ENCODE measurements at regions not wholly inside any gene's neighbourhood (a gene's known extent, or its start where the extent isn't known, plus 50 kb on each side); places are given as distances from the start of the nearest gene placed in this dataset.

DNA sequence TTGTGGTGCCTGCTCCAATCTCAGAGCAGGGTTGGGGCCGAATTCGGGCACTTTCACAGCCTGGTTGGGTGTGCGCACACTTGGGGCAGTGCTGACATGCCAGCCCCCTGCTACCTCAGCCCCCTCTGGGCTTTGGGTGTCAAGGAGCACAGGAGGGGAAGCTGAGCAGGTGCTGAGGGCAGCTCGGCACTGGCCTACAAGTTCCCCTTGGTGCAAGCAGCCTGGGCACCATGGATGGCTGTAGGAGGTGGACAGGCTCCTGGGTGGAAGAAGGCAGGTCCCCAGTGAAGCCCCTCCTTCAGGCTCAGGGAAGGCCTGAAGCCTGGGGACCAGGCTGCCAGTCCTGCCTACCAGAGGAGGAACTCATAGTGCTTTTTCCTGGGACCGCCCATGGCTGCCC lies 326.6 kb downstream of the NDFIP2 start:
- H3K4me3 ChIP-seq, result no peak overlapping the region
- DNase-seq (ENCODE audit: low spot score) (no peak), ATAC-seq (no peak)
- H3K36me3 ChIP-seq (ENCODE audit: insufficient read depth), result no peaks in the 10 kb centered on the region
- H2AFZ ChIP-seq, result no peak overlapping the region
- Mint-ChIP-seq H3K4me3 (no peak overlapping the region), H3K27me3 (ENCODE audit: insufficient read depth, low read depth, poor library complexity) (peaks cover 8% of the 10 kb centered on the region), H3K4me1 (peaks cover 56% of the 10 kb centered on the region), H3K36me3 (ENCODE audit: low read depth) (peaks cover 5% of the 10 kb centered on the region), H3K9me3 (peaks cover 8% of the 10 kb centered on the region; the same call in 2 of the 3 replicates), H3K27ac (no peak overlapping the region)
- H3K27ac ChIP-seq (ENCODE audit: low read depth), result no peak overlapping the region
- TF ChIP-seq, protein P1, sequence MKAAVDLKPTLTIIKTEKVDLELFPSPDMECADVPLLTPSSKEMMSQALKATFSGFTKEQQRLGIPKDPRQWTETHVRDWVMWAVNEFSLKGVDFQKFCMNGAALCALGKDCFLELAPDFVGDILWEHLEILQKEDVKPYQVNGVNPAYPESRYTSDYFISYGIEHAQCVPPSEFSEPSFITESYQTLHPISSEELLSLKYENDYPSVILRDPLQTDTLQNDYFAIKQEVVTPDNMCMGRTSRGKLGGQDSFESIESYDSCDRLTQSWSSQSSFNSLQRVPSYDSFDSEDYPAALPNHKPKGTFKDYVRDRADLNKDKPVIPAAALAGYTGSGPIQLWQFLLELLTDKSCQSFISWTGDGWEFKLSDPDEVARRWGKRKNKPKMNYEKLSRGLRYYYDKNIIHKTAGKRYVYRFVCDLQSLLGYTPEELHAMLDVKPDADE (IDR thresholded peaks at IDR 0.05), result no peak
- no peak for TF ChIP-seq CREB1 (CRISPR knock-in tag; IDR thresholded peaks at IDR 0.05; ENCODE audit: low read depth)
- no peak for TF ChIP-seq ZNF331 (CRISPR knock-in tag; IDR thresholded peaks at IDR 0.05; ENCODE audit: low read depth)
- TF ChIP-seq EZH2 (IDR thresholded peaks at IDR 0.05; ENCODE audit: low read depth, unreplicated experiment), result no peak
- no peak for TF ChIP-seq JUNB (IDR thresholded peaks at IDR 0.05; ENCODE audit: unreplicated experiment)
- TF ChIP-seq POLR2AphosphoS5 (IDR thresholded peaks at IDR 0.05; ENCODE audit: low read depth), result no peak
- TF ChIP-seq, protein P2, sequence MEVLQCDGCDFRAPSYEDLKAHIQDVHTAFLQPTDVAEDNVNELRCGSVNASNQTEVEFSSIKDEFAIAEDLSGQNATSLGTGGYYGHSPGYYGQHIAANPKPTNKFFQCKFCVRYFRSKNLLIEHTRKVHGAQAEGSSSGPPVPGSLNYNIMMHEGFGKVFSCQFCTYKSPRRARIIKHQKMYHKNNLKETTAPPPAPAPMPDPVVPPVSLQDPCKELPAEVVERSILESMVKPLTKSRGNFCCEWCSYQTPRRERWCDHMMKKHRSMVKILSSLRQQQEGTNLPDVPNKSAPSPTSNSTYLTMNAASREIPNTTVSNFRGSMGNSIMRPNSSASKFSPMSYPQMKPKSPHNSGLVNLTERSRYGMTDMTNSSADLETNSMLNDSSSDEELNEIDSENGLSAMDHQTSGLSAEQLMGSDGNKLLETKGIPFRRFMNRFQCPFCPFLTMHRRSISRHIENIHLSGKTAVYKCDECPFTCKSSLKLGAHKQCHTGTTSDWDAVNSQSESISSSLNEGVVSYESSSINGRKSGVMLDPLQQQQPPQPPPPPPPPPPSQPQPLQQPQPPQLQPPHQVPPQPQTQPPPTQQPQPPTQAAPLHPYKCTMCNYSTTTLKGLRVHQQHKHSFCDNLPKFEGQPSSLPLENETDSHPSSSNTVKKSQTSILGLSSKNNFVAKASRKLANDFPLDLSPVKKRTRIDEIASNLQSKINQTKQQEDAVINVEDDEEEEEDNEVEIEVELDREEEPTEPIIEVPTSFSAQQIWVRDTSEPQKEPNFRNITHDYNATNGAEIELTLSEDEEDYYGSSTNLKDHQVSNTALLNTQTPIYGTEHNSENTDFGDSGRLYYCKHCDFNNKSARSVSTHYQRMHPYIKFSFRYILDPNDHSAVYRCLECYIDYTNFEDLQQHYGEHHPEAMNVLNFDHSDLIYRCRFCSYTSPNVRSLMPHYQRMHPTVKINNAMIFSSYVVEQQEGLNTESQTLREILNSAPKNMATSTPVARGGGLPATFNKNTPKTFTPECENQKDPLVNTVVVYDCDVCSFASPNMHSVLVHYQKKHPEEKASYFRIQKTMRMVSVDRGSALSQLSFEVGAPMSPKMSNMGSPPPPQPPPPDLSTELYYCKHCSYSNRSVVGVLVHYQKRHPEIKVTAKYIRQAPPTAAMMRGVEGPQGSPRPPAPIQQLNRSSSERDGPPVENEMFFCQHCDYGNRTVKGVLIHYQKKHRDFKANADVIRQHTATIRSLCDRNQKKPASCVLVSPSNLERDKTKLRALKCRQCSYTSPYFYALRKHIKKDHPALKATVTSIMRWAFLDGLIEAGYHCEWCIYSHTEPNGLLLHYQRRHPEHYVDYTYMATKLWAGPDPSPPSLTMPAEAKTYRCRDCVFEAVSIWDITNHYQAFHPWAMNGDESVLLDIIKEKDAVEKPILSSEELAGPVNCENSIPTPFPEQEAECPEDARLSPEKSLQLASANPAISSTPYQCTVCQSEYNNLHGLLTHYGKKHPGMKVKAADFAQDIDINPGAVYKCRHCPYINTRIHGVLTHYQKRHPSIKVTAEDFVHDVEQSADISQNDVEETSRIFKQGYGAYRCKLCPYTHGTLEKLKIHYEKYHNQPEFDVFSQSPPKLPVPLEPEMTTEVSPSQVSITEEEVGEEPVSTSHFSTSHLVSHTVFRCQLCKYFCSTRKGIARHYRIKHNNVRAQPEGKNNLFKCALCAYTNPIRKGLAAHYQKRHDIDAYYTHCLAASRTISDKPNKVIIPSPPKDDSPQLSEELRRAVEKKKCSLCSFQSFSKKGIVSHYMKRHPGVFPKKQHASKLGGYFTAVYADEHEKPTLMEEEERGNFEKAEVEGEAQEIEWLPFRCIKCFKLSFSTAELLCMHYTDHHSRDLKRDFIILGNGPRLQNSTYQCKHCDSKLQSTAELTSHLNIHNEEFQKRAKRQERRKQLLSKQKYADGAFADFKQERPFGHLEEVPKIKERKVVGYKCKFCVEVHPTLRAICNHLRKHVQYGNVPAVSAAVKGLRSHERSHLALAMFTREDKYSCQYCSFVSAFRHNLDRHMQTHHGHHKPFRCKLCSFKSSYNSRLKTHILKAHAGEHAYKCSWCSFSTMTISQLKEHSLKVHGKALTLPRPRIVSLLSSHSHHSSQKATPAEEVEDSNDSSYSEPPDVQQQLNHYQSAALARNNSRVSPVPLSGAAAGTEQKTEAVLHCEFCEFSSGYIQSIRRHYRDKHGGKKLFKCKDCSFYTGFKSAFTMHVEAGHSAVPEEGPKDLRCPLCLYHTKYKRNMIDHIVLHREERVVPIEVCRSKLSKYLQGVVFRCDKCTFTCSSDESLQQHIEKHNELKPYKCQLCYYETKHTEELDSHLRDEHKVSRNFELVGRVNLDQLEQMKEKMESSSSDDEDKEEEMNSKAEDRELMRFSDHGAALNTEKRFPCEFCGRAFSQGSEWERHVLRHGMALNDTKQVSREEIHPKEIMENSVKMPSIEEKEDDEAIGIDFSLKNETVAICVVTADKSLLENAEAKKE (CRISPR knock-in tag; IDR thresholded peaks at IDR 0.05), result no peak
- TF ChIP-seq, protein P3, sequence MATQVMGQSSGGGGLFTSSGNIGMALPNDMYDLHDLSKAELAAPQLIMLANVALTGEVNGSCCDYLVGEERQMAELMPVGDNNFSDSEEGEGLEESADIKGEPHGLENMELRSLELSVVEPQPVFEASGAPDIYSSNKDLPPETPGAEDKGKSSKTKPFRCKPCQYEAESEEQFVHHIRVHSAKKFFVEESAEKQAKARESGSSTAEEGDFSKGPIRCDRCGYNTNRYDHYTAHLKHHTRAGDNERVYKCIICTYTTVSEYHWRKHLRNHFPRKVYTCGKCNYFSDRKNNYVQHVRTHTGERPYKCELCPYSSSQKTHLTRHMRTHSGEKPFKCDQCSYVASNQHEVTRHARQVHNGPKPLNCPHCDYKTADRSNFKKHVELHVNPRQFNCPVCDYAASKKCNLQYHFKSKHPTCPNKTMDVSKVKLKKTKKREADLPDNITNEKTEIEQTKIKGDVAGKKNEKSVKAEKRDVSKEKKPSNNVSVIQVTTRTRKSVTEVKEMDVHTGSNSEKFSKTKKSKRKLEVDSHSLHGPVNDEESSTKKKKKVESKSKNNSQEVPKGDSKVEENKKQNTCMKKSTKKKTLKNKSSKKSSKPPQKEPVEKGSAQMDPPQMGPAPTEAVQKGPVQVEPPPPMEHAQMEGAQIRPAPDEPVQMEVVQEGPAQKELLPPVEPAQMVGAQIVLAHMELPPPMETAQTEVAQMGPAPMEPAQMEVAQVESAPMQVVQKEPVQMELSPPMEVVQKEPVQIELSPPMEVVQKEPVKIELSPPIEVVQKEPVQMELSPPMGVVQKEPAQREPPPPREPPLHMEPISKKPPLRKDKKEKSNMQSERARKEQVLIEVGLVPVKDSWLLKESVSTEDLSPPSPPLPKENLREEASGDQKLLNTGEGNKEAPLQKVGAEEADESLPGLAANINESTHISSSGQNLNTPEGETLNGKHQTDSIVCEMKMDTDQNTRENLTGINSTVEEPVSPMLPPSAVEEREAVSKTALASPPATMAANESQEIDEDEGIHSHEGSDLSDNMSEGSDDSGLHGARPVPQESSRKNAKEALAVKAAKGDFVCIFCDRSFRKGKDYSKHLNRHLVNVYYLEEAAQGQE (IDR thresholded peaks at IDR 0.05; ENCODE audit: unreplicated experiment), result no peak
- TF ChIP-seq EZH2phosphoT487 (IDR thresholded peaks at IDR 0.05; ENCODE audit: unreplicated experiment), result no peak
- TF ChIP-seq, protein P4, sequence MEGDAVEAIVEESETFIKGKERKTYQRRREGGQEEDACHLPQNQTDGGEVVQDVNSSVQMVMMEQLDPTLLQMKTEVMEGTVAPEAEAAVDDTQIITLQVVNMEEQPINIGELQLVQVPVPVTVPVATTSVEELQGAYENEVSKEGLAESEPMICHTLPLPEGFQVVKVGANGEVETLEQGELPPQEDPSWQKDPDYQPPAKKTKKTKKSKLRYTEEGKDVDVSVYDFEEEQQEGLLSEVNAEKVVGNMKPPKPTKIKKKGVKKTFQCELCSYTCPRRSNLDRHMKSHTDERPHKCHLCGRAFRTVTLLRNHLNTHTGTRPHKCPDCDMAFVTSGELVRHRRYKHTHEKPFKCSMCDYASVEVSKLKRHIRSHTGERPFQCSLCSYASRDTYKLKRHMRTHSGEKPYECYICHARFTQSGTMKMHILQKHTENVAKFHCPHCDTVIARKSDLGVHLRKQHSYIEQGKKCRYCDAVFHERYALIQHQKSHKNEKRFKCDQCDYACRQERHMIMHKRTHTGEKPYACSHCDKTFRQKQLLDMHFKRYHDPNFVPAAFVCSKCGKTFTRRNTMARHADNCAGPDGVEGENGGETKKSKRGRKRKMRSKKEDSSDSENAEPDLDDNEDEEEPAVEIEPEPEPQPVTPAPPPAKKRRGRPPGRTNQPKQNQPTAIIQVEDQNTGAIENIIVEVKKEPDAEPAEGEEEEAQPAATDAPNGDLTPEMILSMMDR (conservative IDR thresholded peaks at IDR 0.05; ENCODE audit: low read depth in 2 of 2), result no peak
- no peak for TF ChIP-seq ZNF114 (CRISPR knock-in tag; IDR thresholded peaks at IDR 0.05)
- TF ChIP-seq STAT1 (IDR thresholded peaks at IDR 0.05; ENCODE audit: unreplicated experiment), result no peak
- no peak for TF ChIP-seq NANOG (IDR thresholded peaks at IDR 0.05; ENCODE audit: borderline replicate concordance)
- no peaks in the 10 kb centered on the region for H3K27me3 ChIP-seq (ENCODE audit: insufficient read depth)
- no peak overlapping the region for H3K4me2 ChIP-seq
- no peaks in the 10 kb centered on the region for H4K20me1 ChIP-seq (replicated peaks; ENCODE audit: insufficient read depth)
- H3K9me2 ChIP-seq (ENCODE audit: insufficient read depth), result peaks cover 8% of the 10 kb centered on the region
- H3K4me1 ChIP-seq (ENCODE audit: insufficient read depth), result peaks cover 28% of the 10 kb centered on the region
- H3F3A ChIP-seq (replicated peaks; ENCODE audit: low read depth), result no peaks in the 10 kb centered on the region
- H3K79me2 ChIP-seq (replicated peaks; ENCODE audit: insufficient read depth), result no peaks in the 10 kb centered on the region

Measured in GM23338 (cell line).